HK-2 (cell line): ENCODE measurements at regions not wholly inside any gene's neighbourhood (a gene's known extent, or its start where the extent isn't known, plus 50 kb on each side); places are given as distances from the start of the nearest gene placed in this dataset.

Experiments used
- DNase-seq: peaks from one replicate; pipeline ENCODE4 v3.0.0-alpha.2; 2018; ENCODE audit not compliant: unreplicated experiment

- no peak for DNase-seq
Measured at GRCh38 chr7:45987521-45988290, 66.6 kb upstream of the IGFBP3 start.

- DNase-seq = no peak
Measured at GRCh38 chr7:45986355-45987298, 65.6 kb upstream of the IGFBP3 start.

DNA sequence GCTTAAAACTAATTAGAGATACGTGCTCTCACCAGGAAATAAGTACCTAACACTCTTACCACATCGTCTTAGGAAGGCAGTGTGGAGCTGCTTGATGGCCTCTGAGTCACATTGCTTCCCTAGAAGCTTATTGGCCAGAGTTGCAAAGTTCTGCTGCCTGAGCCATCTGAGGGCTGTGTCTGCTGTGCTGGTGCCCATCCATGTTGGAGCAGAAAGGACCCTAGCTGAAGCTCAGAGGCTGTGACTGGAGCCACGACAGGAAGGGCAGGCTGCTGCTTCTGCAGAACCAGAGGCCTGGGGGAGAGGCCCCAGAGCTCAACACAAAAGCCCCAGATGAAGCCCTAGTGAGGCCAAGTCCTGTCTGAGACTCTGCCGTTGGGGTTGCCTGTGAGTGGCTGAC, 64.8 kb upstream of the IGFBP3 start:
- DNase-seq = peak; percentile 49

GRCh38 chr7:45984386-45985295, 63.6 kb upstream of the IGFBP3 start:
- no peak for DNase-seq

- no peak for DNase-seq
Measured at GRCh38 chr7:45983720-45984255, 62.7 kb upstream of the IGFBP3 start.

- DNase-seq = no peak
Measured at GRCh38 chr7:45982907-45983719, 62.0 kb upstream of the IGFBP3 start.

- DNase-seq = no peak
Measured at GRCh38 chr7:45982132-45982531, 61.1 kb upstream of the IGFBP3 start.

- no peak for DNase-seq
Measured at GRCh38 chr7:45980973-45981372, 59.9 kb upstream of the IGFBP3 start.

- no peak for DNase-seq
Measured at GRCh38 chr7:45980181-45980905, 59.3 kb upstream of the IGFBP3 start.

DNA sequence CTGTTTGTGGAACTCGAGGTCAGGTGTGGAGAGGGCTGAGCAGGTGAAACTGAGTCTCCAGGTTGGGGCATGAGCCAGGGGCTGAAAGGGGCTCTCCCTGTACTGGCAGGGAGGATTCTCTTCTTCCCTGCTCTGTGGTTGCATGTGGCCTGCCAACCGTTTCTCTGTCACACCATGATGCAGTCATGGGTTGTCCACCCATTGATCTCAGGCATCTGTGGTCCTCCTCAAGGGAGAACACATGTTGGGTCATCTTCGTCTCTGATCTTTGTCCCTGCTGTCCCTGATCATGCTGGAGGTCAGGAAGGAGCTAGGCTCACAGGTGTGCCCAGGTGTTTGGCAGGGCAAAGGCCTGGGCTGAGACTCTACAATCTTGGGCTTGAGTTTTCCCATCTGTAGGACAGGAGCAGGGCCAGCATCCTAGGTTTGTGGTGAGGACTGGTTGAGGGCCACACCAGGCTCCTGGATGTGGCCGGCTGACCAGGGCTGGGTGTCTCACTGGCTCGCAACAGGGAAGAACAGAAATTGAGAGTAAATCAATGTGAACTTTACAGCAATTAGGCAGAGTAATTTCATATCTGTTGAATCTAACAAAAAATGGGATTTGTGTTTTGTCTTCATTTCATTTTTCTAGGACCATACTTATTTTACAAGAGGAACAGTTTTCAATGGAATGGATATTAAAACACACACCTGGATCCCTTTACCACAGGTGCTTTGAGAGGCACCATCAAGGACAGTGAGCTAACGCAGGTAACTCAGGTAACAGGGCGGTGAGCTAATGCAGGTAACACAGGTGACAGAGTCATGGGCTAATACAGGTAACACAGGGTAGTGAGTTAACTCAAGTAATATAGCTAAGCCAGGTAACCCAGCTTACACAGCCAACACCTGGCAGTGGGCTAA, 58.5 kb upstream of the IGFBP3 start:
- DNase-seq = no peak

- DNase-seq = peak; percentile 35
Measured at GRCh38 chr7:45978731-45979211, 57.7 kb upstream of the IGFBP3 start.

GRCh38 chr7:45978010-45978681, 57.1 kb upstream of the IGFBP3 start:
- DNase-seq = peak; percentile 85

GRCh38 chr7:45977256-45977780, 56.2 kb upstream of the IGFBP3 start:
- DNase-seq = no peak

DNA sequence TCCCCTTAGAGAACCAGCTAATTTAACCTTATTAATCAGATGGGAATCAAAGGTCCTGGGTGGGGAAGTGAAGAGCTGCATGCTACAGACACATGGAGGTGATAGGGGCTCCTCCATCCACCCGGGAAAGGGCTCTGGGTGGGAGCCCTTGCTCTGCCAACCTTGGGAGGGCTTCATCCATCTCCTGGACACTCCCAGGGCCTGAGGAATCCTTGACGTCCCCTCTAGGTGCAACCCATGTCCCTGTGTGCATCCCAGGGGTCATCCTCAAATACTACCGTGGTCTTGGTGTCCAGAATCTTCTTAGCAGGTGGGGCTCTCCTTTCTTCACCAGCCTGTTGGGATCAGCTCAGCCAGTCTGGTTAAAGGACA, 55.4 kb upstream of the IGFBP3 start:
- no peak for DNase-seq

DNA sequence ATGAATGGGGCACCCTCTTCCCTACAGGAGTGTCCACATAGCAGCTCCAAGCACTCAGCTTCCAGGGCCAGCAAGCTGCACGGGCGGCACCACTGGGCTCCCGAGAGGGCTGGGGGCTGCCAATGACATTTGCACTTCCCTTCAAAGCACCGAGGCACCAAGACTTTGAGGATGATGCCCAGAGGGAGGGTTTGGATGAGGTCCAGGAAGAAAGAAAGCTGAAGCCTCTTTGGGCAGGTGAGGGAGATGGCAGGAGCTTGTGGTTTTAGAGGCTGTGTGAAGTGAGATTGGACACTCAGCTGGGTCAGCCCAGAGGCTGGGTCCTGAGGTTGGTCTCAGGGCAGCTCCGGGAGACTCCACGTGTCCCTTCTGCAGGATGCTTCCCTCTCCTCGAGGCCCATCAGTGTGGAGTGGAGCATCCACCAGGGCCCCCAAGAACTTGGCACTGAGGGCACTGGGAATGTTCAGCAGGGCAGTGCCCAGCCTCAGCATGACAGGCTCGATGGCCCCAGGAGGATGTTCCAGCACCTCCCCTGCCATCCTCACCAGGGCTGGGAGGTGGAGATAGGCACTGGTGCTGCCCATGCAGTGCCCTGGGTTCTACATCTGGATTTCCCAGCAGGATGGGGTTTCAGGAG, 54.9 kb upstream of the IGFBP3 start:
- no peak for DNase-seq

- DNase-seq = no peak
Measured at GRCh38 chr7:45975367-45975766, 54.3 kb upstream of the IGFBP3 start.

DNA sequence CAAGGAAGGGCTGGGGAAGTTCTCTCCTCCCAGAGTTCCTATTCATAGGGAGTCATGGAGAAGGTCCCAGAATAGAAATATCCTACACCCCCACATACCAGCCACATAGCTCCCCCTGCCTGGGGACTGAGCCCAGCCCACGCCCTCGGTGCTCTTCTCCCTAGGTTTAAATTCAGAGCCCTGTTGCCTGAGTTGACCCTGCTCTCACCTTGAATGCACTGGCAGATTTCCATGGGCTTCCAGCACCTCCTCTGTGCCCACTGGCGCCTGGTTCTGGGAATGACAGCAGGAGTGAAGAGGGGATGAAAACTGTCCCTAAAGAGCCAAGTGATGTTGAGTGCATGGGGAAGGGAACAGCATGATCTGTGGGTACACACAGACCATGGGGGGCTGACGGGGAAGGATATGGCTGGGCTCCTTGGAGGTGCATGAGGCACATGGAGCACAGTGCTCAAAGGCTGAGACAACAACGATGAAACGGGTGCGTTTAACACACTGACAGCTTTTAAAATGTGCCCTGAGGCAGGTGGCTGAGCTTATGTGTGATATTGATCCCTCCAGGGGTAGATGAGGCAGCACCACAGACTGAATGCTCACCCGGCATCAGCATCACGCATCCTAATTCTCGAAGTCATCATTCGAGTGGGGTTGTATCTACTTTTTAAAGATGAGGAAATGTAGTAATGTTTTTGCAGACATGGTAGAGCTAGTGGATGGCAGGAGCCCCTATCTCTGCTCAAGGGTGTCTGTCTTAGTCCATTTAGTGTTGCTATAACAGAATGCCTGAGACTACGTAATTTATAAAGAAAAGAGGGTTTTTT, 53.7 kb upstream of the IGFBP3 start:
- DNase-seq = no peak
